ENCODE measurements at regions not wholly inside any gene's neighbourhood (a gene's known extent, or its start where the extent isn't known, plus 50 kb on each side); places are given as distances from the start of the nearest gene placed in this dataset.

GRCh38 chr5:97436405-97436804, 253.4 kb upstream of the RIOK2 start:
- Histone ChIP-seq H3K9me2 (ENCODE audit: insufficient read depth, low read length) (no peaks in the 10 kb centered on the region), H3K36me3 (ENCODE audit: insufficient read depth, low read length) (no peaks in the 10 kb centered on the region), H3K4me3 (ENCODE audit: low read length) (no peak overlapping the region), H3F3A (ENCODE audit: insufficient read depth, low read length, poor library complexity, severe bottlenecking) (no peaks in the 10 kb centered on the region), H3K79me2 (replicated peaks; ENCODE audit: insufficient read depth, low read length) (no peaks in the 10 kb centered on the region), H3K9me3 (ENCODE audit: low read length) (no peaks in the 10 kb centered on the region), H3K4me2 (ENCODE audit: low read length) (no peak overlapping the region), H3K27me3 (ENCODE audit: insufficient read depth, low read depth, low read length) (no peaks in the 10 kb centered on the region), H2AFZ (ENCODE audit: low read depth, low read length) (no peak overlapping the region), H4K20me1 (ENCODE audit: insufficient read depth) (no peaks in the 10 kb centered on the region), H3K9ac (ENCODE audit: low read length) (no peak overlapping the region), H3K27ac (ENCODE audit: low read length) (no peak overlapping the region)
- TF ChIP-seq MXI1 (conservative IDR thresholded peaks at IDR 0.05; ENCODE audit: poor library complexity, severe bottlenecking): no peak
- TF ChIP-seq EP300 (conservative IDR thresholded peaks at IDR 0.05; ENCODE audit: poor library complexity, severe bottlenecking): no peak
- no peak for TF ChIP-seq TAF1 (IDR thresholded peaks at IDR 0.05; ENCODE audit: low read depth)
- no peak for TF ChIP-seq REST (IDR thresholded peaks at IDR 0.05; ENCODE audit: borderline replicate concordance)
- TF ChIP-seq, protein P1, sequence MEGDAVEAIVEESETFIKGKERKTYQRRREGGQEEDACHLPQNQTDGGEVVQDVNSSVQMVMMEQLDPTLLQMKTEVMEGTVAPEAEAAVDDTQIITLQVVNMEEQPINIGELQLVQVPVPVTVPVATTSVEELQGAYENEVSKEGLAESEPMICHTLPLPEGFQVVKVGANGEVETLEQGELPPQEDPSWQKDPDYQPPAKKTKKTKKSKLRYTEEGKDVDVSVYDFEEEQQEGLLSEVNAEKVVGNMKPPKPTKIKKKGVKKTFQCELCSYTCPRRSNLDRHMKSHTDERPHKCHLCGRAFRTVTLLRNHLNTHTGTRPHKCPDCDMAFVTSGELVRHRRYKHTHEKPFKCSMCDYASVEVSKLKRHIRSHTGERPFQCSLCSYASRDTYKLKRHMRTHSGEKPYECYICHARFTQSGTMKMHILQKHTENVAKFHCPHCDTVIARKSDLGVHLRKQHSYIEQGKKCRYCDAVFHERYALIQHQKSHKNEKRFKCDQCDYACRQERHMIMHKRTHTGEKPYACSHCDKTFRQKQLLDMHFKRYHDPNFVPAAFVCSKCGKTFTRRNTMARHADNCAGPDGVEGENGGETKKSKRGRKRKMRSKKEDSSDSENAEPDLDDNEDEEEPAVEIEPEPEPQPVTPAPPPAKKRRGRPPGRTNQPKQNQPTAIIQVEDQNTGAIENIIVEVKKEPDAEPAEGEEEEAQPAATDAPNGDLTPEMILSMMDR (IDR thresholded peaks at IDR 0.05; ENCODE audit: poor library complexity, severe bottlenecking): no peak
- no peak for TF ChIP-seq RAD21 (conservative IDR thresholded peaks at IDR 0.05)
- no peak for TF ChIP-seq SMC3 (conservative IDR thresholded peaks at IDR 0.05; ENCODE audit: poor library complexity)
- no peak for TF ChIP-seq POLR2AphosphoS5 (IDR thresholded peaks at IDR 0.05)
- no peak for TF ChIP-seq EZH2 (IDR thresholded peaks at IDR 0.05; ENCODE audit: borderline replicate concordance, insufficient read depth, low read length, poor library complexity, severe bottlenecking)

- Histone ChIP-seq H3K36me3 (ENCODE audit: insufficient read depth, low read length) (no peaks in the 10 kb centered on the region), H3K9me2 (ENCODE audit: insufficient read depth, low read length) (no peaks in the 10 kb centered on the region), H3K27ac (ENCODE audit: low read length) (no peak overlapping the region), H2AFZ (ENCODE audit: low read depth, low read length) (no peak overlapping the region), H3K4me2 (ENCODE audit: low read length) (no peak overlapping the region), H3K9me3 (ENCODE audit: low read length) (peaks cover 5% of the 10 kb centered on the region), H3K79me2 (replicated peaks; ENCODE audit: insufficient read depth, low read length) (no peaks in the 10 kb centered on the region), H3K9ac (ENCODE audit: low read length) (no peak overlapping the region), H4K20me1 (ENCODE audit: insufficient read depth) (no peaks in the 10 kb centered on the region), H3K4me3 (ENCODE audit: low read length) (no peak overlapping the region), H3F3A (ENCODE audit: insufficient read depth, low read length, poor library complexity, severe bottlenecking) (no peaks in the 10 kb centered on the region), H3K27me3 (ENCODE audit: insufficient read depth, low read depth, low read length) (no peaks in the 10 kb centered on the region)
- TF ChIP-seq POLR2AphosphoS5 (IDR thresholded peaks at IDR 0.05): no peak
- no peak for TF ChIP-seq EP300 (conservative IDR thresholded peaks at IDR 0.05; ENCODE audit: poor library complexity, severe bottlenecking)
- TF ChIP-seq SMC3 (conservative IDR thresholded peaks at IDR 0.05; ENCODE audit: poor library complexity): no peak
These were observed 260.7 kb upstream of the RIOK2 start for GRCh38 chr5:97443740-97444139.

GRCh38 chr5:97449172-97449571, 266.1 kb upstream of the RIOK2 start:
- H3K9me2 ChIP-seq (ENCODE audit: insufficient read depth, low read length): no peaks in the 10 kb centered on the region
- no peak overlapping the region for H3K4me2 ChIP-seq (ENCODE audit: low read length)
- peaks cover 5% of the 10 kb centered on the region for H3K9me3 ChIP-seq (ENCODE audit: low read length)
- H3K27me3 ChIP-seq (ENCODE audit: insufficient read depth, low read depth, low read length): no peaks in the 10 kb centered on the region
- H2AFZ ChIP-seq (ENCODE audit: low read depth, low read length): no peak overlapping the region
- no peak overlapping the region for H3K9ac ChIP-seq (ENCODE audit: low read length)
- TF ChIP-seq POLR2AphosphoS5 (IDR thresholded peaks at IDR 0.05): no peak
- H3K4me3 ChIP-seq (ENCODE audit: low read length): no peak overlapping the region
- H3F3A ChIP-seq (ENCODE audit: insufficient read depth, low read length, poor library complexity, severe bottlenecking): no peaks in the 10 kb centered on the region
- H3K27ac ChIP-seq (ENCODE audit: low read length): no peak overlapping the region
- no peaks in the 10 kb centered on the region for H3K79me2 ChIP-seq (replicated peaks; ENCODE audit: insufficient read depth, low read length)
- no peaks in the 10 kb centered on the region for H4K20me1 ChIP-seq (ENCODE audit: insufficient read depth)
- H3K36me3 ChIP-seq (ENCODE audit: insufficient read depth, low read length): no peaks in the 10 kb centered on the region
